Gastroesophageal sphincter (tissue), 4 donors: ENCODE measurements at regions not wholly inside any gene's neighbourhood (a gene's known extent, or its start where the extent isn't known, plus 50 kb on each side); places are given as distances from the start of the nearest gene placed in this dataset.
A peak's percentile ranks its signal among the peaks of the same experiment; 100 is the strongest.
"Not testable (repeated sequence)": the region's sequence is repeated elsewhere in the genome, so short reads cannot be mapped to it uniquely, and the experiment has no call there.

Source experiments
- ATAC-seq: fragments of 150-250 bp; one replicate; pipeline ENCODE4 v1.9.1; 2016; ENCODE audit warnings: mild to moderate bottlenecking, moderate library complexity
- H3K27ac ChIP-seq, 4 donors: fragments of 200-600 bp; sonication (generic) in 3 of 4; 1 replicate in 3 of 4; 2 replicates in 1 of 4; pipeline ENCODE4 v1.5.1; 2016 to 2019
- H3K27me3 ChIP-seq: fragments of 200-600 bp; sonication (generic); one replicate; pipeline ENCODE4 v1.5.1; 2019
- H3K36me3 ChIP-seq, 2 donors: fragments of 200-600 bp; sonication (generic); one replicate each; pipeline ENCODE4 v1.5.1; 2019; ENCODE audit warnings: control low read depth in 1 of 2
- H3K4me1 ChIP-seq, 3 donors: fragments of 200-600 bp; sonication (generic); 1 replicate in 2 of 3; 2 replicates in 1 of 3; pipeline ENCODE4 v1.5.1; 2016 to 2019; ENCODE audit warnings: control low read depth in 2 of 3
- H3K4me3 ChIP-seq, 2 donors: fragments of 200-600 bp; sonication (generic); one replicate each; pipeline ENCODE4 v1.5.1; 2019; ENCODE audit warnings: mild to moderate bottlenecking in 1 of 2, moderate library complexity in 1 of 2
- H3K9me3 ChIP-seq, 3 donors: fragments of 200-600 bp; sonication (generic); one replicate each; pipeline ENCODE4 v1.5.1; 2017 to 2019; ENCODE audit warnings: control low read depth in 2 of 3
- CTCF ChIP-seq, 4 experiments: fragments of 200-600 bp in 2 of 4; fragments of 450-650 bp in 2 of 4; sonication (generic) in 1 of 4; IDR thresholded peaks; one replicate each; pipeline ENCODE4 v1.5.1; 2017 to 2019; ENCODE audit warnings: antibody characterized with exemption in 4 of 4, mild to moderate bottlenecking in 2 of 4, moderate library complexity in 2 of 4
- EP300 ChIP-seq: sonication (generic); formaldehyde crosslinking; IDR thresholded peaks from one replicate; pipeline ENCODE4 v1.6.1; 2017; ENCODE audit warnings: antibody characterized with exemption, mild to moderate bottlenecking
- POLR2A ChIP-seq, 2 donors: fragments of 450-650 bp; IDR thresholded peaks; one replicate each; pipeline ENCODE4 v1.6.1; 2017; ENCODE audit warnings: antibody characterized with exemption in 2 of 2, mild to moderate bottlenecking in 2 of 2, moderate library complexity in 1 of 2
- POLR2AphosphoS5 ChIP-seq: sonication (generic); formaldehyde crosslinking; IDR thresholded peaks from one replicate; pipeline ENCODE4 v1.6.1; 2017; ENCODE audit warnings: antibody characterized with exemption
- WGBS, 2 donors: methylation state at CpG; one replicate each; pipeline ENCODE4 v1.1.5; 2018; ENCODE audit warnings: low coverage in 1 of 2; 5-methylcytosine and 5-hydroxymethylcytosine counted together

- no peak overlapping the region for H3K4me3 ChIP-seq
- H3K27ac ChIP-seq = peak overlapping the region in 2 of 4 donors; percentile 27 to 70
- no peaks in the 10 kb centered on the region for H3K27me3 ChIP-seq
- 0 to 2% methylated on average over 3 of the region's 3 CpGs for WGBS, 2 donors
- no peaks in the 10 kb centered on the region for H3K36me3 ChIP-seq
- H3K4me1 ChIP-seq = peaks cover 0 to 29% (median 6%) of the 10 kb centered on the region in 3 donors
- H3K9me3 ChIP-seq = no peaks in the 10 kb centered on the region
- peak; percentile 43 for ATAC-seq
- TF ChIP-seq POLR2AphosphoS5 (peak; percentile 73), POLR2A (IDR thresholded peaks at IDR 0.05) (no peak)
These were observed 431.6 kb upstream of the RASGRP1 start for GRCh38 chr15:38996111-38996631.

GRCh38 chr15:38997841-38998240, 433.2 kb upstream of the RASGRP1 start:
- H3K27me3 ChIP-seq = no peaks in the 10 kb centered on the region
- H3K4me3 ChIP-seq = no peak overlapping the region
- H3K36me3 ChIP-seq = no peaks in the 10 kb centered on the region
- no peak overlapping the region for H3K27ac ChIP-seq
- TF ChIP-seq POLR2AphosphoS5 = no peak
- TF ChIP-seq EP300 = no peak
- TF ChIP-seq CTCF (IDR thresholded peaks at IDR 0.05) = no peak
- no peak for TF ChIP-seq POLR2A (IDR thresholded peaks at IDR 0.05)
- peaks cover 0 to 20% (median 6%) of the 10 kb centered on the region in 3 donors for H3K4me1 ChIP-seq
- WGBS, 2 donors = 78 to 91% methylated on average over 1 of the region's 1 CpG
- no peak for ATAC-seq
- peaks cover 0 to 3% (median 0%) of the 10 kb centered on the region in 3 donors for H3K9me3 ChIP-seq

GRCh38 chr15:39000008-39000734, 435.6 kb upstream of the RASGRP1 start:
- Histone ChIP-seq H3K4me1 (peaks cover 0 to 18% (median 6%) of the 10 kb centered on the region in 3 donors), H3K27me3 (no peaks in the 10 kb centered on the region), H3K36me3 (no peaks in the 10 kb centered on the region), H3K27ac (no peak overlapping the region), H3K4me3 (no peak overlapping the region), H3K9me3 (peaks cover 0 to 8% (median 0%) of the 10 kb centered on the region in 3 donors)
- TF ChIP-seq POLR2AphosphoS5 (no peak), POLR2A (IDR thresholded peaks at IDR 0.05) (no peak), CTCF (IDR thresholded peaks at IDR 0.05) (no peak)
- no CpG with 5 or more reads among the region's 10 CpGs for WGBS, 2 donors
- ATAC-seq = no peak

- Histone ChIP-seq H3K27me3 (no peaks in the 10 kb centered on the region), H3K4me1 (no peaks in the 10 kb centered on the region), H3K9me3 (peaks cover 0 to 23% (median 0%) of the 10 kb centered on the region in 3 donors), H3K4me3 (no peak overlapping the region), H3K27ac (no peak overlapping the region), H3K36me3 (no peaks in the 10 kb centered on the region)
- 84% methylated on average over 1 of the region's 1 CpG; no CpG with 5 or more reads in 1 of the 2 donors for WGBS, 2 donors
- TF ChIP-seq CTCF (IDR thresholded peaks at IDR 0.05) (no peak), POLR2A (IDR thresholded peaks at IDR 0.05) (no peak), POLR2AphosphoS5 (no peak), EP300 (no peak)
- ATAC-seq = no peak
These were observed 445.1 kb upstream of the RASGRP1 start for GRCh38 chr15:39009740-39010139.

GRCh38 chr15:39011066-39011465, 446.5 kb upstream of the RASGRP1 start:
- WGBS, 2 donors = 72 to 100% methylated on average over 2 to 3 of the region's 3 CpGs
- not testable (repeated sequence) for H3K4me3 ChIP-seq, ATAC-seq, H3K4me1 ChIP-seq, H3K36me3 ChIP-seq, H3K27ac ChIP-seq, H3K27me3 ChIP-seq
- H3K9me3 ChIP-seq = peaks cover 0 to 23% (median 0%) of the 10 kb centered on the region in 3 donors

- TF ChIP-seq POLR2AphosphoS5 (no peak), EP300 (no peak), POLR2A (IDR thresholded peaks at IDR 0.05) (no peak), CTCF (IDR thresholded peaks at IDR 0.05) (no peak)
- H3K9me3 ChIP-seq = peaks cover 0 to 23% (median 0%) of the 10 kb centered on the region in 3 donors
- ATAC-seq = no peak
- no peak overlapping the region for H3K27ac ChIP-seq
- no peaks in the 10 kb centered on the region for H3K4me1 ChIP-seq
- WGBS, 2 donors = 0 to 81% methylated on average over 1 to 6 of the region's 12 CpGs
- no peaks in the 10 kb centered on the region for H3K36me3 ChIP-seq
- no peaks in the 10 kb centered on the region for H3K27me3 ChIP-seq
- H3K4me3 ChIP-seq = no peak overlapping the region
These were observed 448.6 kb upstream of the RASGRP1 start for GRCh38 chr15:39013262-39013661.
